ENCODE measurements at regions not wholly inside any gene's neighbourhood (a gene's known extent, or its start where the extent isn't known, plus 50 kb on each side); places are given as distances from the start of the nearest gene placed in this dataset.
"Not testable (repeated sequence)": the region's sequence is repeated elsewhere in the genome, so short reads cannot be mapped to it uniquely, and the experiment has no call there.

DNA sequence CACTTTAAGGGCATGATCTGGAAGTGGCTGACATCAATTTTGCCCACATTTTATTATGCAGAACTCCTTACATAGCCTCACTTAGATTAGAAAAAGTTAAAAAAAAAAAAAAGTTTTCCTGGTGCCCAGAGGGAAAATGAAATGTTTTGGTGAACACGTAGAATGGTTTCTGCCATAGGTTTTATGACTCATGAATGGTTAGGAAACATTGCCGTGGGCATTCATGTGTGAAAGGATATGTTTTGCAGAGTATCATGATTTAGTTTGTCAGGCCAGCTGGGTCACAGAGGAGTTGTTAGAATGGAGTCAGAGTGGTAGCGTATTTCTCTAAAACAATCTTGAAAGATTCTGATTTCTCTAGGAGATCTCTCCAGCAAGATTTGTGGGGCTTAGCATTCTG is 133.8 kb downstream of the MRPL57 start:
- no peak for DNase-seq (ENCODE audit: low read depth)
- no peak overlapping the region for H3K4me3 ChIP-seq (ENCODE audit: low read depth, low read length)
- TF ChIP-seq MYC (IDR thresholded peaks at IDR 0.05; ENCODE audit: low read depth, low read length) (no peak), POLR2A (IDR thresholded peaks at IDR 0.05; ENCODE audit: extremely low read depth, insufficient read length) (no peak)
- TF ChIP-seq, protein P1, sequence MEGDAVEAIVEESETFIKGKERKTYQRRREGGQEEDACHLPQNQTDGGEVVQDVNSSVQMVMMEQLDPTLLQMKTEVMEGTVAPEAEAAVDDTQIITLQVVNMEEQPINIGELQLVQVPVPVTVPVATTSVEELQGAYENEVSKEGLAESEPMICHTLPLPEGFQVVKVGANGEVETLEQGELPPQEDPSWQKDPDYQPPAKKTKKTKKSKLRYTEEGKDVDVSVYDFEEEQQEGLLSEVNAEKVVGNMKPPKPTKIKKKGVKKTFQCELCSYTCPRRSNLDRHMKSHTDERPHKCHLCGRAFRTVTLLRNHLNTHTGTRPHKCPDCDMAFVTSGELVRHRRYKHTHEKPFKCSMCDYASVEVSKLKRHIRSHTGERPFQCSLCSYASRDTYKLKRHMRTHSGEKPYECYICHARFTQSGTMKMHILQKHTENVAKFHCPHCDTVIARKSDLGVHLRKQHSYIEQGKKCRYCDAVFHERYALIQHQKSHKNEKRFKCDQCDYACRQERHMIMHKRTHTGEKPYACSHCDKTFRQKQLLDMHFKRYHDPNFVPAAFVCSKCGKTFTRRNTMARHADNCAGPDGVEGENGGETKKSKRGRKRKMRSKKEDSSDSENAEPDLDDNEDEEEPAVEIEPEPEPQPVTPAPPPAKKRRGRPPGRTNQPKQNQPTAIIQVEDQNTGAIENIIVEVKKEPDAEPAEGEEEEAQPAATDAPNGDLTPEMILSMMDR (IDR thresholded peaks at IDR 0.05; ENCODE audit: low read depth, low read length), result no peak

DNA sequence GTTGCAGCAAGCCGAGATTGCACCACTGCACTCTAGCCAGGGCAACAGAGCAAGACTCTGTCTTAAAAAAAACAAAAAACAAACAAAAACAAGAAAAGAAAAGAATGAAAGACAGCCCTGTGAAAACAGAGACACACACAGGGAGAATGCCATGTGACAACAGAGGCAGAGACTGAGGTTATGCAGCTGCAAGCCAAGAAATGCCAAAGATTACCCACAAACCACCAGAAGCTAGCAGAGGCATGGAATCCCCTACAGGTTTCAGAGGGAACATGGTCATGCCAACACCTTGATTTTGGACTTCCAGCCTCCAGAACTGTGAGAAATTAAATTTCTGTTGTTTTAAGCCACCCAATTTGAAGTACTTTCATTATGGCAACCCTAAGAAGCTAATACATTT is 138.5 kb downstream of the MRPL57 start:
- DNase-seq (ENCODE audit: low read depth); H3K4me3 ChIP-seq (ENCODE audit: low read depth, low read length): not testable (repeated sequence)

DNA sequence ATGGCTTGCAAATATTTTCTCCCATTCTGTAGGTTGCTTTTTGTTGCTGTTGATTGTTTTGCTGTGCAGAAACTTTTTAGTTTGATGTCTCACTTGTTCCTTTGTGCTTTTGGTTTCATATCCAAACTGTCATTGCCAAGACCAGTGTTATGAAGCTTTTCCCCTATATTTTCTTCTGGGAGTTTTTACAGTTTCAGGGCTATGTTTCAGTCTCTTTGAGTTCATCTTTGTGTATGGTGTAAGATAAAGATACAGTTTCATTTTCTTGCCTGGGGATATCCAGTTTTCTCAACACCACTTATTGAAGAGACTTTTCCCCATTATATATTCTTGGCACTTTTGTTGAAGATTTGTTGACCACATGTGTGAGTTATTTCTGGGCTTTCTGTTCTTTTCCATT is 139.9 kb downstream of the MRPL57 start:
- no peak overlapping the region for H3K4me3 ChIP-seq (ENCODE audit: low read depth, low read length)
- TF ChIP-seq MYC (IDR thresholded peaks at IDR 0.05; ENCODE audit: low read depth, low read length) (no peak), POLR2A (IDR thresholded peaks at IDR 0.05; ENCODE audit: extremely low read depth, insufficient read length) (no peak)
- TF ChIP-seq, protein P2, sequence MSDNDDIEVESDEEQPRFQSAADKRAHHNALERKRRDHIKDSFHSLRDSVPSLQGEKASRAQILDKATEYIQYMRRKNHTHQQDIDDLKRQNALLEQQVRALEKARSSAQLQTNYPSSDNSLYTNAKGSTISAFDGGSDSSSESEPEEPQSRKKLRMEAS (IDR thresholded peaks at IDR 0.05; ENCODE audit: low read depth, low read length), result no peak
- TF ChIP-seq, protein P1 (IDR thresholded peaks at IDR 0.05; ENCODE audit: low read depth, low read length), result no peak
- DNase-seq (ENCODE audit: low read depth), result no peak

DNA sequence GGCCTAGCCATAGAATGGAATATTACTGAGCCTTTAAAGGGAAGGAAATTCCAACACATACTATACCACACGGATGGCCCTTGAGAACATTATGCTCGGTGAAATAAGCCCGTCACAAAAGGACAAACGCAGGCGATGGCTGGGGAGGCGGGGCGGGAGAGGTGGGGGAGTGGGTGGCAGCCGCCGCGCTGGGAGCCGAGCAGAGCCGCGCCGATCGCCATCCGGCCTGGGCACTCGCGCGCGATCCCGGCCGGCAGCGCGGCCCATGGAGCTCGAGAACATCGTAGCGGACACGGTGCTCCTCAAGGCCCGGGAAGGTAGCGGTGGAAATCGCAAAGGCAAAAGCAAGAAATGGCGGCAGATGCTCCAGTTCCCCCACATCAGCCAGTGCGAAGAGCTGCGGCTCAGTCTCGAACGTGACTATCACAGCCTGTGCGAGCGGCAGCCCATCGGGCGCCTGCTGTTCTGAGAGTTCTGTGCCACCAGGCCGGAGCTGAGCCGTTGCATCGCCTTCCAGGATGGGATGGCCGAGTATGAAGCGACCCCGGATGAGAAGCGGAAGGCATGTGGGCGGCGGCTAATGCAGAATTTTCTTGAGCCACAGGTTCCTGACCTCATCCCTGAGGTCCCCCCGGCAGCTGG is 140.1 kb downstream of the ZDHHC20 start:
- no peak for TF ChIP-seq MYC (IDR thresholded peaks at IDR 0.05; ENCODE audit: low read depth, low read length)
- TF ChIP-seq, protein P1 (IDR thresholded peaks at IDR 0.05; ENCODE audit: low read depth, low read length), result no peak
- no peak for TF ChIP-seq POLR2A (IDR thresholded peaks at IDR 0.05; ENCODE audit: extremely low read depth, insufficient read length)
- TF ChIP-seq, protein P2 (IDR thresholded peaks at IDR 0.05; ENCODE audit: low read depth, low read length), result no peak
- no peak for DNase-seq (ENCODE audit: low read depth)
- no peak overlapping the region for H3K4me3 ChIP-seq (ENCODE audit: low read depth, low read length)

DNA sequence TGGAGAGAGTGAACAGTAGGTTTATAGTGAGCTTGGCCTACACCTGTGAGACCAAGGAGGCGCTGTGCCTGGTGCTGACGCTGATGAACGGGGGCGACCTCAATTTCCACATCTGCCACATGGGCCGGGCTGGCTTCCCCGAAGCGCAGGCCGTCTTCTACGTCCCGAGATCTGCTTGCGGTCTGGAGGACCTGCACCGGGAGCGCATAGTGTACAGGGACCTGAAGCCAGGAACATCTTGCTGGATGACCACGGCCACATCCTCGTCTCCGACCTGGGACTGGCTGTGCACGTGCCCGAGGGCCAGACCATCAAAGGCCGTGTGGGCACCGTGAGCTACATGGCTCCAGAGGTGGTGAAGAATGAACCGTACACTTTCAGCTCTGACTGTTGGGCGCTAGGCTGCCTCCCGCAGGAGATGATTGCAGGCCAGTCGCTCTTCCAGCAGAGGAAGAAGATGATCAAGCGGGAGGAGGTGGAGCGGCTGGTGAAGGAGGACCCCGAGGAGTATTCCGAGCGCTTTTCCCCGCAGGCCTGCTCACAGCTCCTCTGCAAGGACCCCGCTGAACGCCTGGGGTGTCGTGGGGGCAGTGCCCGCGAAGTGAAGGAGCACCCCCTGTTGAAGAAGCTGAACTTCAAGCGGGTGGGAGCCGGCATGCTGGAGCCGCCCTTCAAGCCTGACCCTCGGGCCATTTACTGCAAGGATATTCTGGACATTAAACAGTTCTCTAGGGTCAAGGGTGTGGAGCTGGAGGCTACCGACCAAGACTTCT is 139.0 kb downstream of the ZDHHC20 start:
- TF ChIP-seq, protein P2 (IDR thresholded peaks at IDR 0.05; ENCODE audit: low read depth, low read length), result no peak
- TF ChIP-seq, protein P1 (IDR thresholded peaks at IDR 0.05; ENCODE audit: low read depth, low read length), result no peak
- TF ChIP-seq MYC (IDR thresholded peaks at IDR 0.05; ENCODE audit: low read depth, low read length) (no peak), POLR2A (IDR thresholded peaks at IDR 0.05; ENCODE audit: extremely low read depth, insufficient read length) (no peak)
- no peak for DNase-seq (ENCODE audit: low read depth)
- no peak overlapping the region for H3K4me3 ChIP-seq (ENCODE audit: low read depth, low read length)

DNA sequence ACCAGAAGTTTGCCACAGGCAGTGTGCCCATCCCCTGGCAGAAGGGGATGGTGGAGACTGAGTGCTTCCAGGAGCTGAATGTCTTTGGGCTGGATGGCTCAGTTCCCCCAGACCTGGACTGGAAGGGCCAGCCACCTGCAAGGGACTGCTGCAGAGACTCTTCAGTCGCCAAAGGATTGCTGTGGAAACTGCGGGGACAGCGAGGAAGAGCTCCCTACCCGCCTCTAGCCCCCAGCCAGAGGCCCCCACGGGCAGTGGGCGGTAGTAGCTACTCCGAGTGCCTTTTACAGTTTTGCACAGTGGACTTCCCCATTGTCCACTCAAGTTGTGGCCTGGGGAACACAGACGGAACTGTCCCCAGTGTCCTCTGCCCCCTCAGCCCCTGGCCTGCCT is 138.5 kb downstream of the ZDHHC20 start:
- TF ChIP-seq, protein P1 (IDR thresholded peaks at IDR 0.05; ENCODE audit: low read depth, low read length), result no peak
- TF ChIP-seq, protein P2 (IDR thresholded peaks at IDR 0.05; ENCODE audit: low read depth, low read length), result no peak
- TF ChIP-seq POLR2A (IDR thresholded peaks at IDR 0.05; ENCODE audit: extremely low read depth, insufficient read length) (no peak), MYC (IDR thresholded peaks at IDR 0.05; ENCODE audit: low read depth, low read length) (no peak)
- no peak for DNase-seq (ENCODE audit: low read depth)
- no peak overlapping the region for H3K4me3 ChIP-seq (ENCODE audit: low read depth, low read length)

Measured in NB4 (cell line).